NB4 (cell line): ENCODE measurements at regions not wholly inside any gene's neighbourhood (a gene's known extent, or its start where the extent isn't known, plus 50 kb on each side); places are given as distances from the start of the nearest gene placed in this dataset.

Experiments
- CTCF ChIP-seq: IDR thresholded peaks from one replicate; pipeline ENCODE4 v1.5.1; 2012; ENCODE audit warnings: low read depth, low read length
- MYC ChIP-seq: IDR thresholded peaks from 2 replicates; pipeline ENCODE4 v1.6.1; 2011; ENCODE audit warnings: low read depth, low read length
- POLR2A ChIP-seq: IDR thresholded peaks from 2 replicates; pipeline ENCODE4 v1.6.1; 2011; ENCODE audit warnings: mild to moderate bottlenecking; ENCODE audit not compliant: insufficient read length; ENCODE audit errors: extremely low read depth

DNA sequence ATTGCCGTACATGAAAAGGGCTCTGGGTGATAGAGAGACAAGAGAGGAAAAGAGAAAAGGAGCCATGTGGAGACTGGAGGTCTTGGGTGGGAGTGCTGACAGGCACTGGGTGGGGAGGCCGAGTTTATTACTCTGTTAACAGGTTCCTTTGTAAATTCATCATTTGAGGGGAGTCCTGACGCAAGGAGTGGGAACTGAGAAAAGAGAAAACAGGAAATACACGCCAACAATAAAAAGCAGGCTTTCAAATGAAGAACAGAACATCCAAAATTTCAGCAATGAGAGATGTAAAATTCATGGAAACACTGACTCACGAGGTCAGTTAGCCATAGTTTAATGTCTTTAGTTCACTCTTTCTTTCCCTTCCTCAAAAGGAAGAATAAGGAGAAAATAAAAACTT lies 342.8 kb downstream of the TMEM167A start:
- TF ChIP-seq CTCF, result no peak
- TF ChIP-seq MYC, result no peak
- no peak for TF ChIP-seq POLR2A
